ENCODE measurements at regions not wholly inside any gene's neighbourhood (a gene's known extent, or its start where the extent isn't known, plus 50 kb on each side); places are given as distances from the start of the nearest gene placed in this dataset.
"Not testable (repeated sequence)": the region's sequence is repeated elsewhere in the genome, so short reads cannot be mapped to it uniquely, and the experiment has no call there.

DNA sequence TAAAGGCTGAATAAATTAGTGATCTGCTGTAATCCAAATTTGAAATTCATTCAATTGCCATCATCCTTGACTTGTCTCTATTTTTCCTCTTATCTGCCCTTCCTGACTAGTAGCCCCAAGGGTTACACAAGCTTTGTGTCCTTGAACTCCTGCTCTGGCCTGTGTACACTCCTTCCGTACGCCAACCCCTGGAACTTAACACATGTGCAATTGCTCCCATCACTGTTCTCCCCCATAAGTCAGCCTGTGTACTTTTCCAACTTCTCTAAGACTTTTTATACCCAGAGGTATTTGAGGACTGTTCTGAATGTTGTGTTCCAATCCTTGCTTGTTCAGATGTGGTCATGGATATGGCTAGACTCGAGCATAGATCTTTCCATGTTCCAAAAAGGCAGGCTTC is 171.1 kb upstream of the G2E3 start:
- DNase-seq, result no peak

DNA sequence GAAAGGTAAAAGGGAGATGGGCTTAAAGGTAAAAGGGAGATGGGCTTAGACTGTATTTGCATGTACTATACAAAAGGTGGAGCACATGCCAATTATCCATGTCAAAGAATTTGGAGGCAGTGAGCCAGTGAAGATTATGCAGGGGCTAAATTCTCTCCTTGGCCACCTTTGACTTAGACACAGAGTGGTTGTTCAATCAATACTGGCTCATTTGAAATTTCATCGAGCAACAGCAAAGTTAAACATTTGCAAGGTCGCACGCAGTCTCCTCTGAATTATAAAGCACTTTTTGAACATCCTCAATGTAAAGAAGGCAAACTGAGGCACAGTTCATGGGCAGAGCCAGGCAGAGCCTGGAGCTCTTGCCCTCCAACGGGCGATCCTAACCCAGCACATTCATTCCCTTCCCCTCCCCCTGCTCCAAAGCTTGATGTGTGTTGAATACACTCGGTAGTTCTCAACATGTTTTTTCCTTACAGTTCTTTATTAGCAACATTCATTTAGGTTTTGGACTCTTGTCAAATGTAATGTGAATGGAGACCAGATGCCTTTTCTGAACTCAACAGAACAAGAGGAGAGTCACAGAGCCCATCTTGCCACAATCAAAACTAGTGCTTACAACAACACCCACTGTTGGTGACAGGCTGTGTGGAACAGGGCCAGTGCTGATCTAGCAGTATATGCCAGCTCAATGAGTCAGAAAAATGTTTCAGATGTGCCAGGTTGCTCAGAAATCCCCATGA is 169.7 kb upstream of the G2E3 start:
- DNase-seq, result no peak

DNA sequence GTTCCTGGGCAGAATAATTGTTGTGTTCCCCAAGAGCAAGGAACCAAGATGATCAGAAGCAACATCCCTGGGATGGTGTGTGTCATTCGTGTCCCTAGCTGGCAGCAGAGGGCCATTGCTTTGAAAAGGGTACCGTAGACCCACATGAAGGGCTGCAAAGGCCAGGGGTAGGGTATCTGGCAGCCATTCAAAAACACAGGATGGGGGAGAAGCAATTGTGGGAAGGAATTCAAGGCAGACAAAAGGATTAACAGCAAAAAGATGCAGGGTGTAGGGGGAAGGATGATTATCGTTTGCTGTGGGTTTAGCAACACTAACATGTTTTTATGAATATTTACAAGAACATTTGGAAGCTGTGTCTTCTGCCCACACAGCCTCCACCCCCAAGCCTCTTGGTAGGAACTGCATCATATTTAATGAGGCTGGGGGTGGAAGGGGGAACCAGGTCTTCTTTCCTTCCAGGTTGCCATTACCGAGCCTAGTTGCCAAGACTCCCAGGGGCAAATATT is 169.0 kb upstream of the G2E3 start:
- no peak for DNase-seq

DNA sequence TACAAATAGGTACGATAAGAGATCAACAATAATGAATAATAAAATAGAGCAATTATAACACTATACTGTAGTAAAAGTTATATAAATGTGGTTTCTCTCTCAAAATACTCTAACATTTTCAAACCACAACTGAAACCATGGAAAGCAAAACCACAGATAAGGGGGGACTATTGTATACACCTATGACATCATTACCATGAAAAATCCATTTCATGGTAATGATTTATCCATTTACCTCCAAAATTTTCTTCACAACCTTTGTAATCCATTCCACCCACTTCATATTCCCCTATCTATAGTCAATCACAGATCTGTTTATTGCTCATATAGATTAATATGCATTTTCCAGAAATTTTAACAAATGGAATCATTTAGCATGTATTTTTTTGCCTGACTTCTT is 163.9 kb upstream of the G2E3 start:
- no peak for DNase-seq

DNA sequence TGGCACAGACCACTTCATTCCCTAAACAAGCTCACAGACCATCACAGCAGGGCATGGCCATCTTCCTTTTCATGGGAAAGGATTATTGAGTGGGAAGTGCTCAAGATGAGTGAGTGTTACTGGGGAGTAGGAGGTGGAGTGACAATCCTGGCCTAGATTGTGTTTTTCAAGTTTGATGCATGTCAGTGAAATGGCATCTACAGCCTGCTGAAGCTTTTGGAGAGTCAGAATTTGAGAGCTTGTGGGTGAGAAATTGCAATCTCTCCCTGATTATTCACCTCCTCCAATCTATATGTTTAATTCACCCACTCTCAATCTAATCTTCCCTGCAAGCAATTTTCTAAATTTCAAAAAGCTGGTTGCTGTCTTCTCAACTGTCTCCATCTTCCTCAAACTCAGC is 156.1 kb upstream of the G2E3 start:
- DNase-seq, result no peak

DNA sequence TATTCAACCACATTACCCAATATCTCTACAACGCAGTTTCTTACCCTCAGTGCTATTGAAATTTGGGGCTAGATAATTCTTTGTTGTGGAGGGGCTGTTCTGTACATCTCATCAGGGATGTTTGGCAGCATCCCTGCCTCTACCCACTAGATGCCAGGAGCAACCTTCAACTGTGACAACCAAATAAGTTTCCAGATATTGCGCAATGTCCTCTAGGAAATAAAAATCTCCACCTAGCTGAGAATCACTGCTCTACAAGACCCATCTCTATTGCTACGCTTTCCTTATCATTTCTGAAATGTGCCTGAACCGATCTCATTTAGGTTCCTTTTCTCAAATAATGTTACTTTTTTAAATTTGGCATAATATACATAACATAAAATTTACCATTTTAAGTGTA is 155.2 kb upstream of the G2E3 start:
- DNase-seq, result no peak

DNA sequence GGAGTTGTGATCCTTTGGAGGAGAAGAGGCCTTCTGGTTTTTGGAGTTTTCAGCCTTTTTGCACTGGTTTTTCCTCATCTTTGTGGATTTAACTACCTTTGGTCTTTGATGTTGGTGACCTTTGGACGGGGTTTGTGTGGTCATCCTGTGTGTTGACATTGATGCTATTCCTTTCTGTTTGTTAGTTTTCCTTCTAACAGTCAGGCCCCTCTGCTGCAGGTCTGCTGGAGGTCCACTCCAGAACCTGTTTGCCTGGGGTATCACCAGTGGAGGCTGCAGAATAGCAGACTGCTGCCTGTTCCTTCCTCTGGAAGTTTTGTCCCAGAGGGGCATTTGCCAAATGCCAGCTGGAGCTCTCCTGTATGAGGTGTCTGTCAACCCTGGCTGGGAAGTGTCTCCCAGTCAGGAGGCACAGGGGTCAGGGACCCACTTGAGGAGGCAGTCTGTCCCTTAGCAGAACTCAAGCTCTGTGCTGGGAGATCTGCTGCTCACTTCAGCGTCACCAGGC is 149.4 kb upstream of the G2E3 start:
- DNase-seq, result not testable (repeated sequence)

DNA sequence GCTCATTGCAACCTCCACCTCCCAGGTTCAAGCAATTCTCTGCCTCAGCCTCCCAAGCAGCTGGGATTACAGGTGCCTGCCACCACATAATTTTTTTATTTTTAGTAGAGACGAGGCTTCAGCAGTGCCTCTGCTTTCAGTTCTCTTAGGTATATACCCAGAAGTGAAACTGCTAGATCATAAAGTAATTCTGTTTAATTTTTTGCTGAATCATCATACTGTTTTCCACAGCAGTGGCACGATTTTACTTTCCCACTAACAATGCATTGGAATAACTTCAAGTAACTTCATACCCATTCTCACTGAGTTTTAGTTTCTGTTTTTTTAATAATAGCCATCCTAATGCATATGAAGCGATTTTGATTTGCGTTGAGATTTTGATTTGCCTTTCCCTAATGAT is 148.0 kb upstream of the G2E3 start:
- DNase-seq, result no peak

DNA sequence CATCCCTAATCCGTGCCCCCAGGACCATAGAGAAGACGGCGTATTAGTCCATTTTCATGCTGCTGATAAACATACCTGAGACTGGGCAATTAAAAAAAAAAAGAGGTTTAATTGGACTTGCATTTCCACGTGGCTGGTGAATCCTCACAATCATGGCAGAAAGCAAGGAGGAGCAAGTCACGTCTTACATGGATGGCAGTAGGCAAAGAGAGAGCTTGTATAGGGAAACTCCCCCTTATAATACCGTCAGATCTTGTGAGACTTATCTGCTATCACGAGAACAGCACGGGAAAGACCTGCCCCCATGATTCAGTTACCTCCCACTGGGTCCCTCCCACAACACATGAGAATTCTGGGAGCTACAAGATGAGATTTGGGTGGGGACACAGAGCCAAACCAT is 145.8 kb upstream of the G2E3 start:
- not testable (repeated sequence) for DNase-seq

DNA sequence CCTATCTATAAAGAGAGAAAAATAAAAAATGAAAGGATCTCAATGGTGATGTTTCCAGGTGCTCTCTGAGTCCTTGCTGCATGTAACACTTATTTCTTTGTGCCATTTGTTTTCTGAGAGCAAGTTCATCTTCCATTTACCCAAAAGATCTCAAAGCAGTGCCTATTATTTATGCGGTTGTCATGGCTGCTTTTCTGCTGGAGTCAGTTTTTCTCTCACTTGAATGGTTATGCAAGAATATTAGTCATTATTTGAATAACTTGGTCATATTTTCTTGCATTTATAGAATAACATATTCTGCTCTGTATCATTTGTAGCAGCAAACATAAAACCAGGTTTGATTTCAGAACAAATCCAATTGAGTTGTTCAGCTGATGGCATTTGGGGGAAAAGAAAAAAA is 141.8 kb upstream of the G2E3 start:
- DNase-seq, result no peak

DNA sequence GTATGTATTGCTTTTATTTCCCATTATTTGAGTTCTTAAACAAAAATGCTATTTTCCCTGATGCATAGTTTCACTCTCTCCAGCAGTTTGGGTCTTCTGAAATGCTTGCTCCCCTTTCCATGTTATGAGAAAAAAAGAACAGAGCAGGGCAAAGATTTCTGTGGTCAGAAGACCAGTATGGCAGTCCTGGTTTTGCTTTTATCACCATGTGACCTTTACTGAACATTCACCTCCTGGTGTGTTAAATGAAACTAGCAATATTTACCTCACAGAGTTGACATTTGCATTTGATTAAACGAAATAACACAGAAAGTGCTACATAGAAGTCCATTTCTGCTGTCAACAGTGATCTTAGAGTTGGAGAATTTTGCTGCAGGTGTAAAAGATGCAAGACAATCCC is 141.0 kb upstream of the G2E3 start:
- no peak for DNase-seq

DNA sequence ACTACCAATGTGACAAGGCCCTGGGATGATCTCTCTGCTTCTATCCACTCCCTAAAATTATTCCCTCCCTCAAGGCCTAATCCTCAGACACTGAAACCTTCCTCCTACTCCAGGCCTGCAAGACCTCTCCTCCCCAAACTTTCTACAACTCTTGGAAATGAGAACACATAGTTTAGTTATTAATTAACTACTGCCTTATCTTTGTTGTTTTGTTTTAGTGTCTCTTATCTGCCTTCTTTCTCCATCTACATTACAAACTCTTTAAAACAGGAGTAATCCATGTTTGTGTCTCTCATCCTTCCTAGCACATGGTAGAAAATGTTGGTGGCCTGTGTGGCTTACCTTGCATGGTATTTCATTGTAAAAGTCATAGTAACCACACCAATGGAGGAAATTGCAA is 139.9 kb upstream of the G2E3 start:
- no peak for DNase-seq

DNA sequence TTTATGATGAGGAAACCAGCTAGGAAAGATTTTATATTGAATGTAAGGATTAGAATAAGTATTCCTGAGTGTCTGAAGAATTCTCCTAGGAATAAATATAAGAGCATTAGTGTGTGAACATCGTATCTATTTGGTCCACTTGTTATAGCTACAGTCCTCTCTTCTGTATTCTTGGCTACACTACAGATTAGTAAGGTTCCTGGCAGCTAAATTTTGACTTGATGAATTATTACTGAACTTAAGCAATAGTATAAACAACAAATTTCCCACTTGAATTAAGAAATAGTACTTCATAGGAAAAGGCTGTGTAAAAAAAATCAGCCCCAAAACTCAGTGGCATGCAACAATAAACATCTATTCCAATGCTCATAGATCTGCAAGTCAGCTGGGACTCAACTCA is 138.4 kb upstream of the G2E3 start:
- no peak for DNase-seq

DNA sequence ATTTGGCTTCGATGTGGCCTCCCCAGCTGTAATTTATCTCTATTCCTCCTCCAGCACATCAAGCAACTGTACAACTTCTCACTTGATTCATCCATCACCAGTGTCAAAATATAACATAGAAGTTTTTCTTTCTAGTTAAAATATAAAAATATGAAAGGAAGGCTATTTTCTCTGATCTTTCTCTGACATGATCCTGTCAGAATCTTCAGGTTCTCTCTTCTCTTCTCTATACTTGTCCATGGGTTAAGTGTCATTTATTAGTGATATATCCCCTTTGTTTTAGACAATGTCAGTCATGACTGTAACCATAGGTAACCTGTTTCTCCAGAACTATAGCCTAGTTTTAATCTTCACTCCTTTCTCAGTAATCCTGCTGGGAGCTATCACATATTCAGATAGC is 132.5 kb upstream of the G2E3 start:
- DNase-seq, result no peak

DNA sequence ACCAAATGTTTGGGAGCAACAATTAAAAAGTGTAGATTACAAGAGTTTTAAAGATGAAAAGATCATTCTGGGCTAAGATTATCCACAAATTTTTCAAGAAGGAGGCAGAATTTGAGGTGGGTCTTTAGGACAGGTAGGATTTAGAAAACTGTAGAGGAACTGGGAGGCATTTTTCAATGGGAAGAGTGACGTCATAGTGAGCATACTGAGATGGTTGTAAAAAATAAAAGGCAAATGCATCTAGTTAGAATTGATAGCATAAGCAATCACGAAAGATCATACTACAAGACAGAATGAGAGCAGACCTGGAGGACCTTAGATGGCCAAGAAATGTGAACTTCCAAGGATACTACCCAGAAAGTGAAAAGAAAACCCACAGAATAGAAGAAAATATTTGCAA is 131.6 kb upstream of the G2E3 start:
- DNase-seq, result no peak

DNA sequence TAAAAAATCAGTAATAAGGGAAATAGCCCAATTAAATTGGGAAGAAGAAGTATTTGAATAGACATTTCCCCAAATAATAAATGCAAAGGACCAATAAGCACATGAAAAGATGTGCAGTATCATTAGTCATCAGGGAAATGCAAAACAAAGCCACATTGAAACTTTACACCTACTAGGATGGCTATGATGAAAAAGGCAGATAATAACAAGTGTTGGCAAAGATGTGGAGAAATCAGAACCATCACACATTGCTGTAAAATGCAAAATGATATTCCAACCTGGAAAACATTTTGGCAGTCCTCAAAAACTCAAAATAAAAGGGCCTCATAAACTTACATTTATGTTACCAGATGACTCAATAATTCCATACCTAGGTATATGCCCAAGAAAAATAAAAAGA is 131.1 kb upstream of the G2E3 start:
- no peak for DNase-seq

DNA sequence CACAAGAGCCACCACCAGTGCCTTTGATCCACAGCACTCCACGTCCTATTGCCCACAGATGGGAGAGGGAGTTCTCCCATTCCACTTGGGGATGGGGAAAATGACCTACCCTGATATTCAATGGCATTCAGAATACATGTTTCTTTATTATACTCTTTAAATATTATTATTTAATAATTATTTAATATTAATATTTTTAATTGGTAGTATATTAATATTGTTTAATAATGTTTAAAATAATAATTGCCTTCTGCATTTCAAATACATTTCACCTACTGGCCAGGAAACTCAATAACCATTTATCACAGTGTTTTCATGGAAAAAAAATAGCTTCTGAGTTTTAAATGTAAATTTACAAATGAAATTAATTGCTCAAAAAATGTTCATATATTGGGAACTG is 127.4 kb upstream of the G2E3 start:
- DNase-seq, result no peak

DNA sequence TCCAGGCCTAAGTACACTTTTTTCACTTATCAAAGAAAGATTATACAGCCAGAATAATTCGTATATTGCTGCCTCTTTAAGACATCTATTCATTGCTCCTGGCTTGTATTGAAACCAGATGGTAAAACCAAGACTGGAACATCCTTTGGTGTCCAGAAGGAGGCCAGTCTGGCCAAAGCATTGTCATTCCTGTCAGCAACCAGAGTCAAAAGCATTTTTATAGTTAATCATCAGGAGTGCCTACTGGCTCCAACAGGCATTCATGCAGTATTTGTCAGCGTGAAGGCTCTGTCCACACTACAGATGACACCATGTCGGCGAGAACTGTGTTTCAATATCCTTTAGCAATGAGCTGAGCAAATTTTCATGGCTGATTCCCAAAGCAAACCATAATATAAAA is 118.0 kb upstream of the G2E3 start:
- no peak for DNase-seq

DNA sequence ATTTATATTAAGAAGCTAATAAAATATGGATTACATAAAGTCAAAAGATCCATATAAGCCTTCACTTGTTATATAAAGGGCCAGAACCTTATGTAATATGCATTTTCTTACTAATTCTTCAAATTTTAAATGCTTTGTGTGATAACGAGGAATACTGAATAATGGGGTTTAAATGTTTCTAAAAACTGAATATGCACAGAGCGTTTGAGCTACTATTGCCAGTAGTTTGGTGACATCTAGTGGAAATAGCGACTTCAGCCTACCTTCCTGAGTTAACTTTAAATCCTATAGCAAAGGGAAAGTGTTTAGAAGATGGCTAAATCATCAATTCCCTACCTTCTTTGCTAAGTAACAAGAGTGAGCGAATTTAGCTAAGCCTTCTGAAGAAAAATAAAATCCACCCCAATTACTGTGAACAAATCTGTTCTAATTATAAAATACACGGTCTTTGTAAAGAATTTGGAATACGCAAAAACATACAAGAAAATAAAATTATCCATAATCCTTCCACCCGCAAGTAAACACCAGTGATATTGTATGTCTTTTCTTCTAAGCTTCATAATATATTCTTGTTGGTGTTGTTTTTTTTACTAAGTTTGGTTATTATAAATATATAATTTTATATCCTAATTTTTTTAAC is 115.5 kb upstream of the G2E3 start:
- no peak for DNase-seq

DNA sequence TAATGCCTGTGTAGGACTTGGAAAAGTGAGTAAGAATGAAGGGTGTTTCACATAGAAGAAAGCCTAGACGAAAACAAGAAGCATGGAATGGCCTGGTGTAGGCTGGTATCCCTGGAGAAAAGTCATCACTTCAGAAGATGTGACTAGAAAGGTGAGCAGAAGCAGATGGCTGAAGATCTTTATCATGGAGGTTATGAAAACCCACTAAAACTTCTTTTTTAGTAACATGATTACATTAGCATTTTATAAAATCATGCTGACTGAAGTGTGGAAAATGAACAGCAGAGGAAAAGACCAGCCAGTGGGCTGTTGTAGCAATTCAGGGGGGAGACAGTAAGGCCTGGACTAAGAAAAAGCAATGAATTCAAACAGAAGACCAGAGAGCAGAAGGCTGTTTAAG is 114.5 kb upstream of the G2E3 start:
- DNase-seq, result no peak

DNA sequence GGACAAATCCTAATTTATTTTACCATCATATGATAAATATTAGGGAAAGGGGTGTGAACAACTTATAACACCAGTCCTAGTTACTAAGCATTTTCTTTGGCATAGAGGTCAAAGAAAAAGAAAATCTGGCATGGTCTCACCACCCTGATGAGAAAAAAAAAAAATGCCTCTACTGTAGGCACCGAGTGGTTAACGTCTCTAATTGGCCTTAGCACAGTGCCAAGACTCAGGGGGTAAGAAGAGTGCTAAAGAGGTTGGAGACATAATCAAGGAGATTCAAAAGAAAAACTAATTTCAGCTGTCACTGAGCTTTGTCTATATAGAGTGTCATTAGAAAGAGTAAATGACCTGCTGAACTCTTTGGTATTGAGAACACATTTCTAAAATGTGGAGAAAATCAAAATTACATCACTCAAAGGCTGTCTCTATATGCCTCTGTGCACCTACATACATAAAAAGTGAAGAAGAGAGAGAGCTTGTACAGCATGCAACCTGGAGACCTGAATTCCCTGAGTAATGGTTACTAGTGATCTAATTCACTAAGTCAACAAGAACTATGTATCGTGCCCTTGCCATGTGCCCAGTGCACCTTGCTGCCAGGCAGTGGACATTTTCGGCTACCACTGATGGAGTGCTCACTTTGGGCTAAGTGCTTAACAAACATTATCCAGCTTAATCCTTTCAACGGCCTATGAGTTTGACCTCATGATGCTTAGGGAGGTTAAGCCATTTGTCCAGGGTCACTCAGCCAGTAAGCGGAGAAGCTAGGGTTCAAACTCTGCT is 113.8 kb upstream of the G2E3 start:
- no peak for DNase-seq

DNA sequence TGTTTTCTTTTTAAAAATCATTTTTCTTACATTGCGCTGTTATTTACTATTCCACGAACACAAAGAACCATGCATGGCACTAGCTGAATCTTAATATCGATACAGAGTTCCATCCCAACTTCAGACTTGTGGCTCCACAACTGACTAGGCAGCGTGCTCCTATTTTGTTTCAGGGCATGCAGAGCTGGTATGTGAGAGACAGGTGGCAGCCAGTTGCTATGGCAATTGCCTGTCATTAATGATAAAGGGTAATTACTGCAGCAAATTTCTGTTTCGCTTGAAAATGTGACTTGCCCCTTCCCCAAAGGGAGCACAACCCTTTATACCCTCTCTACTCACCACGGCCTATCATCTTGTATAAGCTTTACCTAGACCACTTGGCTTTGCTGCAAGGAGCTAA is 113.1 kb upstream of the G2E3 start:
- DNase-seq, result no peak

DNA sequence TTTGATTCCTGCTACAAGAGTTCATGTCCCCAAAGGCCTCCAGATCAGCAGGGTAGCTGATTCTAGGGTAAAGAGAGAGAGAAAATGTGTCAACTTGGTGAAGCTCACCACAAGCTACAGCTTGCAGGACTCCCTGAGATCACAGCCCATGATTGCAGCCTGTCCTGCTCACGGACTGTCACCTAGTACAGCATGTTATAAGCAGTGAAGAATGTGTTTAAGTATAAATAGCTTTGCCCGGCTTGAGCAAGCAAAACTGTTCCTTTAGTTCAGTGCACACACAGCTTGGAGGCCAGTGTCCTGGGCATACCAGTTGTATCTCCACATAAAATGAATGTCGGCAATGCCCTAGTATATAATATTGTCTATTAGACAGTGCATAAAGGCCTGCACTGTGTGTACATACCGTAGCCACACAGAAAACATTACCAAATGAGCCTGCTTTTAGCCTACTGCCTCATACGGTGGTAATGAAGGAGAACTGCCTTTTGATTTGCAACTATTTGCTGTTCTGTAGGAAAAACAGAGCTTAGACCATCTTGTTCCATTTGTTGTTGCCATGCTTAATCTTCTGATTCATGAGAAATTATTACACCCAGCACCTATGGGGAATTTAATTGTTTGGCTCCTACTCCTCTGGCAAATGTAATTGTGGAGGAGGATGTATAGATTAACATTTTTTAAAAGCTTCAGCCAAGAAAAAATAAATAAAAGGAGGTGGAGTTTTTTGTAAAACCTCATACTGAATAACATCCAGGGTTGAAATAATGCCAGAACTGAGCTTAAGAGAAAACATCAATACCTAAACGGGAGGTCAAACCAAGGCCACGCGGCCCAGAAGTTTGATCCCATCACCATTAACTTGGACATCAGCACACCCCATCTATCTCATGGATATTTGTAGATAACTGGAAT is 108.1 kb upstream of the G2E3 start:
- no peak for DNase-seq

Data from activated T-cell treated with anti-CD3 and anti-CD28 coated beads, Interleukin-2, amount 50 U/mL, for 1 hour (primary cell).